Pulmonary artery endothelial cell (primary cell): ENCODE measurements at regions not wholly inside any gene's neighbourhood (a gene's known extent, or its start where the extent isn't known, plus 50 kb on each side); places are given as distances from the start of the nearest gene placed in this dataset.

Experiments
- DNase-seq: peaks from one replicate; pipeline ENCODE4 v3.0.0-alpha.2; 2011; ENCODE audit warnings: low read depth, low spot score

DNA sequence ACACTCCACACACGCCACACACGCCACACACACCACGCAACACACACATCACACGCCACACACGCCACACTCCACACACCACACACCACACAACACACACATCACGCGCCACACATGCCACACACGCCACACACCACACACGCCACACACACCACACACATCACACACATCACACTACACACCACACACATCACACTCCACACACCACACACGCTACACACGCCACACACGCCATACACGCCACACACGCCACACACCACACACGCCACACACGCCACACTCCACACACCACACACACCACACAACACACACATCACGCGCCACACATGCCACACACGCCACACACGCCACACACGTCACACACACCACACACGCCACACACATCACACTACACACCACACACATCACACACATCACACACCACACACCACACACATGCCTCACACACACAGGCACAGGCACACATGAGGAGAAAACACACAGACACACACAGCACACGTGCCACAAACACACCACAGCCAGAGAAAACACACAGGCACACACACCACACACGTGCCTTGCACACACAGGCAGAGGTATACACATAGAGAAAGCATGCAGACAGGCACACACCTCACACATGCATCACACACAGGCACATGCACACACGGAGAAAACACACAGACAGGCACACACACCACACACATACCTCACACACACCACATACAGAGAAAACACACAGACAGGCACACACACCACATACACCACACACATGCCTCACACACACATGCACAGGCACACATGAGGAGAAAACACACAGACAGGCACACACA lies 241.5 kb upstream of the MYT1L start:
- no peak for DNase-seq

GRCh38 chr2:2571301-2572150 lies 240.5 kb upstream of the MYT1L start:
- DNase-seq, result no peak

GRCh38 chr2:2570871-2571270 lies 239.8 kb upstream of the MYT1L start:
- DNase-seq, result no peak

DNA sequence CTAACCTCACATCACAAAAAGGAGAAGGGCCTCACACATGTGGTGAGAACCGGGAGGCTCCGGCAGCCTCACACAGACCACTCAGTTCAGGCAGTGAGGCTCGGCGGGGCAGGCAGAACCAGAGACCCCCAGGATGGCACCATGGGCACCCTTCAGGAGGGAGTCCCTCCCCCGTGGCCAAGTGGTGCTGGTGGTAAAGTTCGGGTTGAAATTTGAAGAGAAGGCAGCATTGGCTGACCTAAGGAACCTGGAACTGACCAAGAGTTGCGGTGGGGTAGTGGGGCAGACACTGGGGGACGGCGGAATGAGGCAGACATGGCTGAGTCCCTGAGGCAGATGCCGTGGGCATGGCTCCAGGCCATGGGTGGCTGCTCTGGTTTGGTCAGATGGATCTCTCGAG lies 239.3 kb upstream of the MYT1L start:
- DNase-seq, result no peak

DNA sequence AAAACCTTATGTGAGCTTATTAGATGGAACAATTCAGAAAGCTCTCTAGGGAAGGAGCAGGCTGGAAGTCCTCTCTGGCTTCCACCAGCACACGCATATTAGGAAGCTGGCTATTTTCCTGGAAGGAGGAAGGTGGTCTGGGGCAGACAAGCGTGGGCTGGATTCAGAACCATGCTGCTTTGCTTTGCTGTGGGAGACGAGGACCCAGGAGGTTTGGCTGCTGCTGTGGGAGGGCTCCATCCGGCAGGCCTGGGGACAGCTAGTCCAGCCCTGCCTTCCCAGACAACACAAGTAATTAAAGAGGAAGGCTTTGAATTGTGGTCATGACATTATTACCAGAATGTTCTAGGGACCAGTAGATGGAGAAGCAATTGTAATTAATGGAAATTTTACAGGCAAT lies 238.8 kb upstream of the MYT1L start:
- DNase-seq, result no peak

DNA sequence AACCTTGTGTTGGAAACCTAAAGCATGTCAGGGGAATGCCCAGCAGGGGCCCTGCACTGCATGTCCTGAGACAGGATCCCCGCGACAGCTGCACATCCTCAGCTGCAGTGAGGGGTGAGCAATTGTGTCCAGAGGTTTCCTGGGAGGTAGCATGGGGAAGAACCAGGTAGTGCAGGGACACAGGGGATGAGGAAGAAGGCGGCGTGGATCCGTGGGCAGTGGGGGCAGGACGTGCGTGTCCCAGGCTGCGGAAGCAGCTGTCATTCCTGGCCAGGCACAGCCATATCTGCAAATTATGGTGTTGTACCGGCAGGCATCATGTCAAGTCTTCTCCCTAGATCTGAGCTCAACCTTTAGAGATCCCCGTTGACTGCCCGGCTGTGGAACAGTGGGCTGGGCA lies 238.2 kb upstream of the MYT1L start:
- DNase-seq, result no peak

DNA sequence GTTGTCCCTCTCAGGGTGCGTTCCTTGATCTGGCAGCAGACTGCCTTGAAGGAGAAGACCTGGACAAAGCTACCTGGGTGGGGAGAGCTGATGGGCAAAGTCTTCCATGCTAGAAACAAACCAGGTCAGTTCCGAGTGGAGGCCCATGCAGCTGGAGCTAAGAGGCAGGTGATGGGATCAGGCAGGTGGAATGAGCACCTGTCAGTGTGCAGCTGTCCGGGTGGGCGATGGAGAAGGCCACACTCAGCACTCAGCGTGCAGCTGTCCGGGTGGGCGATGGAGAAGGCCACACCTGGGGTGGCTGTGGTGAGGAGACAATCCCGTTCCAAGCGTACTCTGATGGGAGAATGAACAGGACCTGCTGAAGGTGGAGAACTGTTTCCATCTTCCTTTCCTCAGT lies 237.3 kb upstream of the MYT1L start:
- DNase-seq, result no peak

DNA sequence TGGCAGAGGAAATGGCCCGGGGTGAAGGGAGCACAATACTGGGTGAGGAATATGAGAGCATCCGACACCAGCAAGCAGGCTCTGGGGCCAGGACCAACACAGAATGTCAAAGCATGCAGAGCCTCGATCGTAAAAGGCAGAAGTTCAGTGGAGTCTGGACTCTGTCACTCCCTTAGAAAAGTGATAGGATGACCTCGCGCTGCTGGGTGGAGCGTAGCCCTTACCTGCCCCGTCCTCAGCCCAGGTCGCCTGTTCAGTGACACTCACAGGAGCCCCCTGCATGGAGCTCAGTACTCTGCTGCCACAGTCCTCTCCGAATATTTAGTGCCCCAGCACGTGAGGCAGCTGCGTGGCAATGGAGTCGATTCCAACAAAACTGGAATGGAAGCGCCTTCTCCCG lies 236.7 kb upstream of the MYT1L start:
- DNase-seq, result no peak

DNA sequence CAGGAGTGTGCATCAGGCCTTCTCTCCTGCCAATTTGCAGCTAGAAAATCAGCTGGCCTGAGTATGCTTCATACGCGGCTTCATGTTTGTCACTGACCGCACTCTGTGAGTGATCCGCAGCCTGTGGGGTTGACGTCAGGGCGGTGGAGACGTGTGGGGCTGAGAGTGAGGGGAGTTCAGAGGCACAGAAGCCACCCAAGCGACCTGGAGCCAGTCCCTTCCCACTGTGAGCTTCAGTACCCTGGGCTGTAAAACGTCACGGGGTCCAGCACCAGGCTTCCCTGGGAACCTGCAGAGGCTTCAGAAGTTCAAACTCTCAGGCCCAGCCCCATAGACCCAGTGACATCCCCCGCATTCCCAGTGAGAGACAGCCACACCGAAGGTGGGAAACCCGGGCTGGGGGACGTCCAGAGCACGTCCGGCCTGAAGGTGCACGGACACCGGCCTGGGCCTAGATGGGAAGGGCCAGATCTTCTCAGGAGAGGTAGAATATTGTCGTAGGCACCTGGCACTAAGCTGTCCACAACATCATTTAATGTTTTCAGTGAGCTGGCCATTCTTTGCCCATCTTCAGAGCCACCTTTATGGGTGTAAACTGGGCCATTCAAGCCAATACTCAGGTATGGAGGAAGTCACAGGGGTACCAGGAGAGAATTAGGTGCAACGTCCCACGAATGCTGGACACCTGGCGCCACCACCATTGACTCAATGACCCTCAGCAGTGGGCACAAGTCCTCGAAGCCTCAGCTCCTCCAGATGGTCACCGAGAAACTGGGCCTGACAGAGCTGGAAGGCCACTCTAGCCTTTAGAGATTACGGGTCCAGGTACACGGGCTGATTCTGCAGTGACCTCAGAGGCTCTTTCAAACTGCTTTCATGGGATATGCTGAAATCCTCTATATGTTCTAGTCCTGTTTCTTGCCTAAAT lies 235.6 kb upstream of the MYT1L start:
- no peak for DNase-seq

DNA sequence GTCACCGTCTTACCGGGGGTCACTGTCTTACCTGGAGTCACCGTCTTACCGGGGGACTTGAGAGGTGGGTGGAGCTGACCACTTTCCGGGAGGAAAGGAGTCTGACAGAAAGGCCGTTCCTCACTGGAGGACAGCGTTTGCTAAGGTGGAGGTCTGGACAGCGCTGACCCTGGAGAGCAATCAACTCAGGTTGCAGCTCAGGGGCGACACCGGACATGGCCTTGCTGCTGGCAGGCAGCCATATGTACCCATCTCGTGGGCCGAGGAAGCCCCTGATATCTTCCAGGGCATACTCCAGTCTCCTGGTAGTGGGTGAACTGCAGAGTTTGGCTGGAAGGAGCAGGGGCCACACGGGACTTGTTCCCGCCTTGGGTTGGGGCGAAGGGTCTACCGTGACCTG lies 234.6 kb upstream of the MYT1L start:
- DNase-seq, result no peak

GRCh38 chr2:2564300-2565078 lies 233.4 kb upstream of the MYT1L start:
- no peak for DNase-seq

- no peak for DNase-seq
These were observed 232.3 kb upstream of the MYT1L start for GRCh38 chr2:2563309-2563860.

DNA sequence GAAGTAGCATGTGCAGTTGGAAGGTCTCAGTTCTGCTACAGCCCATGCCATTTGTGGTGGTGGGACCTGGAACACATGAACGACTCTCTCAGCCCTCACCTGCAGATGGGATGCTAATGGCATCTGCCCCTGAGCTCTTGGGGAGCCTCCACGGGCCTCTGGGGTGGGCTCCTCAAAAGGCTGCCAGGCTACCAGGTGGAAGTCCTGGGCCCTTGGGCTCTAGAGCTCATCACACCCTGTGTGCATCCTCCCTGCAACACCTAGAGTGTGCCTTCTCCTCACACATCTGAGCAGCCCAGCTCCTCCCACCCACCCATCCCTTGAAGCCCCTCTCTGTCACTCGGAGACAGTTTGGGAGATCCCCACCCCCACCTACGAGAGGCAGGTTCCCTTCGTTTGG lies 231.8 kb upstream of the MYT1L start:
- DNase-seq, result no peak

GRCh38 chr2:2561346-2562095 lies 230.4 kb upstream of the MYT1L start:
- DNase-seq, result no peak

- DNase-seq, result no peak
These were observed 229.4 kb upstream of the MYT1L start for GRCh38 chr2:2560374-2561015.

GRCh38 chr2:2558476-2558875 lies 227.4 kb upstream of the MYT1L start:
- DNase-seq, result no peak

DNA sequence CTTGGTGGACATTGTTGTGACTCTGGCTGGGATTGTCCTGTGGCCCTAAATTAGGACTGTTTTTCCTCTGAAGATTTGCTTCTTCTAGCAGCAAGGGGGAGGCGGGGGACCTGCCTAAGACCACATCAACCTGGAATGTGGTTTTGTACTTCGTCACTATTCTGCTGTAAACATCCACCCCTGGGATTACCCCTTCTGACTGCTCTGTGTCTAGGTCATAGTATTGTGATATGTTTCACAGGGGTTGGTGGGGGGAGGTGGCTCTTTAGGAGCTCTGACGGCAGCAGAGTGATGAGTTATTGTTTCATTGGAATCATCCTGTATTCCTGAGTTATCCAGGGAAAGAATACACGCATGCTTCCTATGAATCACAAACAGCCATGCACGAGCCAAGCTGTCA lies 226.4 kb upstream of the MYT1L start:
- no peak for DNase-seq

DNA sequence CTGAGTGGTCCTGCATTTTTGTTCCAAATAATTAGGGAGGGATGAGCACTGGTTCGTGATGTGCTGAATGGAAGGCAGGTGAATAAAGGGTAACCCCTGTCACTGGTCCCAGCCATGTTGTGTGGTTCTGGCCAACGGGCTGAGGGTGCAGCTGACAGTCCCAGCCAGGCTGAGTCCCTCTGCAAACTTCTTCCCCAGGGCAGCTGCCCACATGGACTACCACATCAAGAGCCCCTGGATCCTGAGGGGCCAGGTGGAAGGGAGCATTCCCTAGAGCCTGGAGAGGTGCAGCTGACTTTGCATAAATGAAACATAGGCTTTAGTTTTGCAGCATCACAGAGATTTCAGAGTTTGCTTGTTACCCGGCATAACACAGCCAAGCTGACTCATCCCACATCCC lies 219.8 kb upstream of the MYT1L start:
- no peak for DNase-seq

DNA sequence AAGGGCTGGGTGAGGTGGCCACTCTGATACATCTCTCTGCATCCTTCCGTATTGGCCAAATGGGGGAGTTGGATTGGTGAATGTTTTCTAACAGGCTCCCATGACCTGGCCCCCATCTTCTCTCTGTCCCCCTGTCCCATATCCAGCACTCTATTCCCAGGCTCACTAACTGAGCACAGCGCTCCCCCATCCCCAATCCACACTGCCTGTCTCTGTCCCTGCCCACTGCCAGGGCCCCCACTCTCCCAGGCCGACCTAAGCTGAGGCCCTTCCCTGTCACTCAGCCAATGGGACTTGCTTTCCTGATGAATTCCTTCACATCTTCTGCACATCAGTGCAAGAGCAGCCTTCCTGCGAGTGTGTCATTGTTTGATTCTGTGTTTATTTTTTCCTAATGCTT lies 216.8 kb upstream of the MYT1L start:
- DNase-seq, result no peak
